Pancreas (tissue), 10 donors: ENCODE measurements at regions not wholly inside any gene's neighbourhood (a gene's known extent, or its start where the extent isn't known, plus 50 kb on each side); places are given as distances from the start of the nearest gene placed in this dataset.
A peak's percentile ranks its signal among the peaks of the same experiment; 100 is the strongest.

Source experiments
- ATAC-seq, 4 donors: fragments of 200-7000 bp; cut with Tn5 transposase; one replicate each; pipeline versions ENCODE4 v1.8.0 to v1.9.1; 2020; ENCODE audit warnings: mild to moderate bottlenecking in 4 of 4, moderate library complexity in 4 of 4
- DNase-seq, 6 donors: peaks; one replicate each; pipeline ENCODE4 v3.0.0-alpha.2; 2020
- FAIRE-seq: peaks from 2 replicates; lab custom pipeline; 2012; peaks lifted over from hg19 to GRCh38; lab: Jason Lieb, UNC
- H3K27ac ChIP-seq, 4 donors: fragments of 200-600 bp; sonication (generic); 1 replicate in 3 of 4; 2 replicates in 1 of 4; pipeline versions ENCODE4 v1.5.0 to v1.8.0; 2020
- H3K27me3 ChIP-seq, 4 donors: fragments of 200-600 bp; one replicate each; pipeline ENCODE4 v1.8.0; 2021
- H3K36me3 ChIP-seq, 3 donors: fragments of 200-600 bp; sonication (generic) in 1 of 3; one replicate each; pipeline versions ENCODE4 v1.5.0 to v1.8.0; 2020 to 2021
- H3K4me1 ChIP-seq, 3 donors: fragments of 200-600 bp; one replicate each; pipeline ENCODE4 v1.8.0; 2021
- H3K4me3 ChIP-seq, 4 donors: fragments of 200-600 bp; sonication (generic) in 2 of 4; one replicate each; pipeline versions ENCODE4 v1.5.0 to v1.8.0; 2020 to 2021
- H3K9me3 ChIP-seq, 4 donors: fragments of 200-600 bp; one replicate each; pipeline ENCODE4 v1.8.0; 2021
- CTCF ChIP-seq, 4 donors: fragments of 200-600 bp; sonication (generic) in 3 of 4; IDR thresholded peaks; one replicate each; pipeline versions ENCODE4 v1.5.0 to v1.8.0; 2021; ENCODE audit warnings: antibody characterized with exemption in 4 of 4
- WGBS, 2 donors: extraction: QIAGEN DNeasy Blood & Tissue Kit; methylation state at CpG; one replicate each; pipeline ENCODE4 v1.1.7; 2013; 5-methylcytosine and 5-hydroxymethylcytosine counted together
- intact Hi-C, 3 donors: fragments of 100-400 bp; cut with DNase I; formaldehyde crosslinking; loops; one replicate each; pipeline versions ENCODE4 v1.11.1 to v1.14.2; 2022
- donor health status: healthy with polysubstance abuse.
- donor health status: DM: no; HTN: no; CAD: no; lungs with moderate emphysema.
- donor health status: DM: no; HTN: no; CAD: no.
- donor health status: control.
- donor health status: control.
- donor health status: Bipolar disorder and iron deficiency.
- donor health status: DM: yes; HTN: yes; CAD: no.
- donor health status: DM: no; HTN: no; CAD: no.
- donor health status: DM: no; HTN: no; CAD: no.
- donor health status: DM: yes; HTN: yes; CAD: no.

GRCh38 chr14:95391331-95391730 is 71.6 kb upstream of the CLMN start:
- Histone ChIP-seq H3K27me3 (no peaks in the 10 kb centered on the region), H3K36me3 (no peaks in the 10 kb centered on the region), H3K27ac (no peak overlapping the region), H3K9me3 (no peaks in the 10 kb centered on the region), H3K4me3 (no peak overlapping the region), H3K4me1 (no peaks in the 10 kb centered on the region)
- FAIRE-seq (no peak), DNase-seq (no peak), ATAC-seq (no peak)
- no peak for TF ChIP-seq CTCF (IDR thresholded peaks at IDR 0.05)
- intact Hi-C loops: no loop called here
- WGBS, 2 donors: 75% methylated on average over 2 of the region's 2 CpGs

GRCh38 chr14:95389471-95390011 is 69.8 kb upstream of the CLMN start:
- Histone ChIP-seq H3K4me3 (no peak overlapping the region), H3K9me3 (no peaks in the 10 kb centered on the region), H3K36me3 (no peaks in the 10 kb centered on the region), H3K4me1 (no peaks in the 10 kb centered on the region), H3K27me3 (no peaks in the 10 kb centered on the region), H3K27ac (no peak overlapping the region)
- DNase-seq (peak in 2 of 6 donors; percentile 22 to 36), ATAC-seq (peak; percentile 28 to 58 (median 44)), FAIRE-seq (no peak)
- 77 to 89% methylated on average over 9 of the region's 9 CpGs for WGBS, 2 donors
- TF ChIP-seq CTCF (IDR thresholded peaks at IDR 0.05): no peak
- intact Hi-C loops: no loop called here

- intact Hi-C loops: no loop called here
- no peak overlapping the region for H3K27ac ChIP-seq
- TF ChIP-seq CTCF (IDR thresholded peaks at IDR 0.05): no peak
- FAIRE-seq (no peak), DNase-seq (no peak), ATAC-seq (no peak)
- WGBS, 2 donors: 64 to 74% methylated on average over 4 of the region's 4 CpGs
- H3K4me3 ChIP-seq: no peak overlapping the region
- no peaks in the 10 kb centered on the region for H3K4me1 ChIP-seq
- no peaks in the 10 kb centered on the region for H3K9me3 ChIP-seq
- no peaks in the 10 kb centered on the region for H3K27me3 ChIP-seq
- H3K36me3 ChIP-seq: no peaks in the 10 kb centered on the region
These were observed 69.0 kb upstream of the CLMN start for GRCh38 chr14:95388699-95389098.

- 70 to 83% methylated on average over 7 of the region's 7 CpGs for WGBS, 2 donors
These were observed 68.2 kb upstream of the CLMN start for GRCh38 chr14:95387826-95388445.

More at GRCh38 chr14:95387826-95388445, 68.2 kb upstream of the CLMN start:
- Histone ChIP-seq H3K9me3 (no peaks in the 10 kb centered on the region), H3K27ac (no peak overlapping the region), H3K4me3 (no peak overlapping the region), H3K27me3 (no peaks in the 10 kb centered on the region), H3K4me1 (no peaks in the 10 kb centered on the region), H3K36me3 (no peaks in the 10 kb centered on the region)
- no peak for ATAC-seq
- no peak for TF ChIP-seq CTCF (IDR thresholded peaks at IDR 0.05)
- intact Hi-C loops: no loop called here
- FAIRE-seq: no peak
- no peak for DNase-seq
